ENCODE measurements at regions not wholly inside any gene's neighbourhood (a gene's known extent, or its start where the extent isn't known, plus 50 kb on each side); places are given as distances from the start of the nearest gene placed in this dataset.

DNA sequence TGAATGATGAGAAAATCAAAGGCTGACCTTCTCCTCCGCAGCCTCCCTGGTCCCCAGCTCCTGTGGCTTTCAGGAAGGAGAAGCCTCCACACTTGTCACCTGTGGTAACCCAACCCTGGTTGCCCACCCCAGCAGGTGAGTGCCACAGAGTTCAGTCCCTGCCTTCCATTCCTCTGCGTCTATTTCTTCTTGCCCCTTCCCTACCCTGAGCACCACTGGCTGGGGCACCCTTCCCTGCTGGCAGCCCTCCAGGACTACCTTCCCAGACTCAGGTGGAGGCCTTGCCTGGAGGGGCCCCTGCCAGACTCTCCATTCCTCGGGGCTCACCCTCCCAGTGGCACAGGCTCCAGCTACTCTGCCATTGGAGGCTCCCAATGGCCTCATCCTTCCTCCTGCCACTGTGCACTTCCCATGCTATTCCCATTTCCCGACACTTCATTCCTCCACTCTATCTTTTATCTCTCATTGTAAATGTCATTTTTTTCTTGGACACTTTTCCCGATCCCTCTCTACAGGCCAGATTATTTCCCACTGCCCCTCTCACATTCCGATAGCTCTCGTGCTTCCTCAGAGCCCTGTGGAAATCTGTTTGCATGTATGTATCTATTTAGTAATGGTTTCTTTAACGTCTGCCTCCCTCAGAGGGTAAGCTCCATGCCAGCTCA, 90.6 kb upstream of the PCBD1 start:
- Histone ChIP-seq H3K9me3 (ENCODE audit: severe bottlenecking) (peaks cover 3% of the 10 kb centered on the region), H3K36me3 (no peaks in the 10 kb centered on the region), H3K27ac (no peak overlapping the region), H3K4me3 (ENCODE audit: low read depth, low read length) (no peak overlapping the region), H3K27me3 (ENCODE audit: insufficient read depth, low read depth, severe bottlenecking) (no peaks in the 10 kb centered on the region)
- no peak for DNase-seq
- TF ChIP-seq, protein P1, sequence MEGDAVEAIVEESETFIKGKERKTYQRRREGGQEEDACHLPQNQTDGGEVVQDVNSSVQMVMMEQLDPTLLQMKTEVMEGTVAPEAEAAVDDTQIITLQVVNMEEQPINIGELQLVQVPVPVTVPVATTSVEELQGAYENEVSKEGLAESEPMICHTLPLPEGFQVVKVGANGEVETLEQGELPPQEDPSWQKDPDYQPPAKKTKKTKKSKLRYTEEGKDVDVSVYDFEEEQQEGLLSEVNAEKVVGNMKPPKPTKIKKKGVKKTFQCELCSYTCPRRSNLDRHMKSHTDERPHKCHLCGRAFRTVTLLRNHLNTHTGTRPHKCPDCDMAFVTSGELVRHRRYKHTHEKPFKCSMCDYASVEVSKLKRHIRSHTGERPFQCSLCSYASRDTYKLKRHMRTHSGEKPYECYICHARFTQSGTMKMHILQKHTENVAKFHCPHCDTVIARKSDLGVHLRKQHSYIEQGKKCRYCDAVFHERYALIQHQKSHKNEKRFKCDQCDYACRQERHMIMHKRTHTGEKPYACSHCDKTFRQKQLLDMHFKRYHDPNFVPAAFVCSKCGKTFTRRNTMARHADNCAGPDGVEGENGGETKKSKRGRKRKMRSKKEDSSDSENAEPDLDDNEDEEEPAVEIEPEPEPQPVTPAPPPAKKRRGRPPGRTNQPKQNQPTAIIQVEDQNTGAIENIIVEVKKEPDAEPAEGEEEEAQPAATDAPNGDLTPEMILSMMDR (IDR thresholded peaks at IDR 0.05; ENCODE audit: low read depth, low read length), result no peak

DNA sequence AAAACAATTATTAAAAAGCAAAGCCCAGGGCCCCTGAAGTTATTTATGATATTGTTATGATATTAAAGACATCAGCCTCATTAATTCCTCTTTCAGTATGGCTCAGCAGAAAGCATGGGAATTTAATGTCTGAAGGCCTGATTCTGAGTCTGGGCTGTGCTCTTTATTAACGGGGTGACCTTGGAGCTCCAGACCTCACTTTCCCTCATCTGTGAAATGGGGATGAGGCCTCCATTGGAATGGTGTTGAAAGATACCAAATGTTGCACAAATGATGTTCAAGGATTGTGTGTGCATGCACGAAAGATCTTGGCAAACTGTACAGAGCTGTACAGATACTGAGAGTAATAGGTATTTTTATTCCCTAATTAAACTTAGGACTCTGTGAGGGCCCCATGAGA, 92.3 kb upstream of the PCBD1 start:
- no peak overlapping the region for H3K27ac ChIP-seq
- H3K4me3 ChIP-seq (ENCODE audit: low read depth, low read length), result no peak overlapping the region
- peaks cover 3% of the 10 kb centered on the region for H3K9me3 ChIP-seq (ENCODE audit: severe bottlenecking)
- TF ChIP-seq, protein P1 (IDR thresholded peaks at IDR 0.05; ENCODE audit: low read depth, low read length), result no peak
- DNase-seq, result no peak
- H3K27me3 ChIP-seq (ENCODE audit: insufficient read depth, low read depth, severe bottlenecking), result no peaks in the 10 kb centered on the region
- no peaks in the 10 kb centered on the region for H3K36me3 ChIP-seq

DNA sequence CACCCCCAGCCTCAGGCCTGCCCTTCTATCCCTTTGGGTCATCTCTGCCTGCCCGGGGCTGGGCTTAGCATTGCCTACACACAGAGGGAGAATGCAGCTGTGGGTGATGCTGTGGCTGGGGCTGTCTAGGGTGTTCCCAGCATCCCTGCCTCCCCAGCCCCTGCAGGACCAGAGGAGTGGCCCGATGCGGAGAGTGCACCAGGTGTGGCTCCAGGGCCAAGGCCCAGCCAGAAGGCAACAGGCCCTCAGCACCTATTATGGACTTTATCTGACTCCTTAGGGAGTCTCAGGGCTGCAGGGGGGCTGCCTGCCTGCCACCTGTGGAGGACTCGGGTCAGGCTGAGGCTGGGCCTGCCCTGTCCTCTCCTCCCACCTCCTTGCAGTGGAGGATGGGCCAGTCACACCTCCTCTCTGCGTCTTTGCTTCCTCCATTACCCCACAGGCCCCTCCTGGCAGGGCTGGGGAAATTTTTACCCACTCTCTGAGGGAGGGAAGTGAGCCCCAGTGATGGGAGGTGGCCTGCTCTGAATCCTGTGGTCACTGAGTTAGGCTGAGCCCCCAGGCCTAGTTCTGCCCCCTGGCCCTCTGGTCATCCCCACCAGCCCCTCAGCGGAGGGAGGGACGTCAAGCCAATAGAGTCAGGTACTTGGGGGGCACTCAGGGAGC, 92.9 kb upstream of the PCBD1 start:
- TF ChIP-seq, protein P1 (IDR thresholded peaks at IDR 0.05; ENCODE audit: low read depth, low read length), result no peak
- no peak overlapping the region for H3K4me3 ChIP-seq (ENCODE audit: low read depth, low read length)
- H3K9me3 ChIP-seq (ENCODE audit: severe bottlenecking), result peaks cover 3% of the 10 kb centered on the region
- no peak overlapping the region for H3K27ac ChIP-seq
- DNase-seq, result no peak
- no peaks in the 10 kb centered on the region for H3K27me3 ChIP-seq (ENCODE audit: insufficient read depth, low read depth, severe bottlenecking)
- H3K36me3 ChIP-seq, result no peaks in the 10 kb centered on the region

DNA sequence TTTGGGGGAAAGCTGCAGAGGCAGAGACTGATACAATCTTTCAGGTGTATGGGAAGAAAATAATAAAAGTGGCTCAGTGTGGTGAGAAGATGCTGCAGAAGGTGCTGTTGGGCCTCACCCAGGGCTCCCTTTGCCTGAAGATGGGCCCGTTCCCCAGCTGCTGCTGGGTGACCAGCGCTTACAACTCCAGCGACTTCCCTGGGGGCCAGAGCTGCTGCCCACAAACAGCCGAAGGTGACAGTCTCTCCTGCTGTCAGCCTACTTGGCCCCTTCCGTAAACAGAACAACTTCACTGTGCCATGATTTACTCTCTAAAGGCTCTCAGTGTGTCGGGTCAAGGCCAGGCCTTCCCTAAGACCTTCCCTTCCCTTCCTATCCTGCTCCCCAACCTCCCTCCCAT, 93.6 kb upstream of the PCBD1 start:
- Histone ChIP-seq H3K27me3 (ENCODE audit: insufficient read depth, low read depth, severe bottlenecking) (no peaks in the 10 kb centered on the region), H3K4me3 (ENCODE audit: low read depth, low read length) (no peak overlapping the region), H3K36me3 (no peaks in the 10 kb centered on the region), H3K9me3 (ENCODE audit: severe bottlenecking) (peaks cover 3% of the 10 kb centered on the region), H3K27ac (no peak overlapping the region)
- no peak for DNase-seq
- TF ChIP-seq, protein P1 (IDR thresholded peaks at IDR 0.05; ENCODE audit: low read depth, low read length), result no peak

DNA sequence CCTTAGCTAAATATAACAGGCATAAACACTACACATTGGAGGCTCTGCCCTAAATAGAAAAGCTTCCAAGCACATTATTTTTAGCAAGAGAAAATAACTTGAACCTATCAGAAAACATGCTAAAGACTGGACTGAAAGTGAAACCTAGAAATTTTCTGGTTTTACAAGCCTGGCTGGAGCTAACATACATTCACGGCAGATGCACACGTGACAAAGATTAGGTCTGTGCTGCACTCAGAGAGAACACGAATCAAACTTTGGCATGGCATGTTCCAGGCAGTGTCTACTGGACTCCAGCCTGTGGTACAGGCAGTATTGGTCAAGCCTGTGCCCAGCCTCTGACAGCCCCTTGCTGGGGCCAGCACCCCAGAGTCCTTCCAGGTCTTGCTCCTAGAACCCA, 94.1 kb upstream of the PCBD1 start:
- DNase-seq, result no peak
- TF ChIP-seq, protein P1 (IDR thresholded peaks at IDR 0.05; ENCODE audit: low read depth, low read length), result no peak
- H3K27me3 ChIP-seq (ENCODE audit: insufficient read depth, low read depth, severe bottlenecking), result no peaks in the 10 kb centered on the region
- no peak overlapping the region for H3K4me3 ChIP-seq (ENCODE audit: low read depth, low read length)
- no peak overlapping the region for H3K27ac ChIP-seq
- peaks cover 3% of the 10 kb centered on the region for H3K9me3 ChIP-seq (ENCODE audit: severe bottlenecking)
- no peaks in the 10 kb centered on the region for H3K36me3 ChIP-seq
